ENCODE measurements at regions not wholly inside any gene's neighbourhood (a gene's known extent, or its start where the extent isn't known, plus 50 kb on each side); places are given as distances from the start of the nearest gene placed in this dataset.

GRCh38 chr4:123495530-123495929 lies 98.9 kb downstream of the SPRY1 start:
- Histone ChIP-seq H3K27ac (replicated peaks) (no peak overlapping the region), H3K9me3 (replicated peaks) (no peaks in the 10 kb centered on the region), H3K4me3 (no peak overlapping the region), H3K27me3 (ENCODE audit: low read depth) (no peaks in the 10 kb centered on the region), H3K36me3 (no peaks in the 10 kb centered on the region), H3K4me1 (no peaks in the 10 kb centered on the region)
- TF ChIP-seq CTCF (IDR thresholded peaks at IDR 0.05; ENCODE audit: borderline replicate concordance), result no peak
- DNase-seq, result no peak
- intact Hi-C loops (cut with micrococcal nuclease), result no loop called here

GRCh38 chr4:123496421-123496820 lies 99.8 kb downstream of the SPRY1 start:
- TF ChIP-seq CTCF (IDR thresholded peaks at IDR 0.05; ENCODE audit: borderline replicate concordance), result no peak
- Histone ChIP-seq H3K4me3 (no peak overlapping the region), H3K27ac (replicated peaks) (no peak overlapping the region), H3K9me3 (replicated peaks) (no peaks in the 10 kb centered on the region), H3K36me3 (no peaks in the 10 kb centered on the region), H3K4me1 (no peaks in the 10 kb centered on the region), H3K27me3 (ENCODE audit: low read depth) (no peaks in the 10 kb centered on the region)
- no peak for DNase-seq
- intact Hi-C loops (cut with micrococcal nuclease), result no loop called here

- H3K4me3 ChIP-seq, result no peak overlapping the region
- intact Hi-C loops (cut with micrococcal nuclease), result no loop called here
- no peaks in the 10 kb centered on the region for H3K27me3 ChIP-seq (ENCODE audit: low read depth)
- H3K27ac ChIP-seq (replicated peaks), result no peak overlapping the region
- no peaks in the 10 kb centered on the region for H3K36me3 ChIP-seq
- no peaks in the 10 kb centered on the region for H3K4me1 ChIP-seq
- DNase-seq, result no peak
- no peak for TF ChIP-seq CTCF (IDR thresholded peaks at IDR 0.05; ENCODE audit: borderline replicate concordance)
- no peaks in the 10 kb centered on the region for H3K9me3 ChIP-seq (replicated peaks)
Measured at GRCh38 chr4:123497340-123497739, 100.7 kb downstream of the SPRY1 start.

- no peaks in the 10 kb centered on the region for H3K9me3 ChIP-seq (replicated peaks)
- no peak for DNase-seq
- no peak overlapping the region for H3K27ac ChIP-seq (replicated peaks)
- no peaks in the 10 kb centered on the region for H3K27me3 ChIP-seq (ENCODE audit: low read depth)
- H3K4me3 ChIP-seq, result no peak overlapping the region
- TF ChIP-seq CTCF (IDR thresholded peaks at IDR 0.05; ENCODE audit: borderline replicate concordance), result no peak
- intact Hi-C loops (cut with micrococcal nuclease), result no loop called here
- H3K4me1 ChIP-seq, result peaks cover 13% of the 10 kb centered on the region
- no peaks in the 10 kb centered on the region for H3K36me3 ChIP-seq
Measured at GRCh38 chr4:123501733-123502132, 105.1 kb downstream of the SPRY1 start.

- intact Hi-C loops (cut with micrococcal nuclease), result no loop called here
- Histone ChIP-seq H3K9me3 (replicated peaks) (no peaks in the 10 kb centered on the region), H3K4me3 (no peak overlapping the region), H3K4me1 (peaks cover 13% of the 10 kb centered on the region), H3K36me3 (no peaks in the 10 kb centered on the region), H3K27me3 (ENCODE audit: low read depth) (no peaks in the 10 kb centered on the region), H3K27ac (replicated peaks) (no peak overlapping the region)
- no peak for DNase-seq
- no peak for TF ChIP-seq CTCF (IDR thresholded peaks at IDR 0.05; ENCODE audit: borderline replicate concordance)
Measured at GRCh38 chr4:123503698-123504363, 107.2 kb downstream of the SPRY1 start.

Data from left ventricle myocardium inferior (tissue), 1 donor.